ENCODE measurements at regions not wholly inside any gene's neighbourhood (a gene's known extent, or its start where the extent isn't known, plus 50 kb on each side); places are given as distances from the start of the nearest gene placed in this dataset.
"Not testable (repeated sequence)": the region's sequence is repeated elsewhere in the genome, so short reads cannot be mapped to it uniquely, and the experiment has no call there.

DNA sequence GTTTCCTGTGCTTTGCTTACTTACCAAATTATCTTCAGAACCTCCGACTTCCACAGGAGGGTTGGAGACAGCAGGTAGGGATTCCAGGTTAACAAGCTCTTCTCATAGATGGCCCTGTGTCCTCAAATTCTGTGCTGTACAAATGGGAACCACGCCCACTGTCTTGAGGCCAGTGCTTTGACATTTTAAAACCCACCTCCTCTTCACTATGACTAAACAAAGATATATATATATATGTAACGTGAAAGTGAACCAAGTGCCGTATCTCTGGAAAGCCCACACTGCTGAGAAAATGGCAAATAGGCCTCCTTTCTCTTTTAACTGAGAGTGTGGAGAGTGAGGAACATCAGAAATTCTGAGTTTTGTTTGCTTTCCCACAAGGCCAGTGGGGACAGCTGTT lies 99.6 kb downstream of the ZBTB18 start:
- H3K4me1 ChIP-seq, result no peaks in the 10 kb centered on the region
- no peaks in the 10 kb centered on the region for H3K36me3 ChIP-seq
- no peak for DNase-seq (ENCODE audit: low spot score in 2 of 2)
- TF ChIP-seq, protein P1, sequence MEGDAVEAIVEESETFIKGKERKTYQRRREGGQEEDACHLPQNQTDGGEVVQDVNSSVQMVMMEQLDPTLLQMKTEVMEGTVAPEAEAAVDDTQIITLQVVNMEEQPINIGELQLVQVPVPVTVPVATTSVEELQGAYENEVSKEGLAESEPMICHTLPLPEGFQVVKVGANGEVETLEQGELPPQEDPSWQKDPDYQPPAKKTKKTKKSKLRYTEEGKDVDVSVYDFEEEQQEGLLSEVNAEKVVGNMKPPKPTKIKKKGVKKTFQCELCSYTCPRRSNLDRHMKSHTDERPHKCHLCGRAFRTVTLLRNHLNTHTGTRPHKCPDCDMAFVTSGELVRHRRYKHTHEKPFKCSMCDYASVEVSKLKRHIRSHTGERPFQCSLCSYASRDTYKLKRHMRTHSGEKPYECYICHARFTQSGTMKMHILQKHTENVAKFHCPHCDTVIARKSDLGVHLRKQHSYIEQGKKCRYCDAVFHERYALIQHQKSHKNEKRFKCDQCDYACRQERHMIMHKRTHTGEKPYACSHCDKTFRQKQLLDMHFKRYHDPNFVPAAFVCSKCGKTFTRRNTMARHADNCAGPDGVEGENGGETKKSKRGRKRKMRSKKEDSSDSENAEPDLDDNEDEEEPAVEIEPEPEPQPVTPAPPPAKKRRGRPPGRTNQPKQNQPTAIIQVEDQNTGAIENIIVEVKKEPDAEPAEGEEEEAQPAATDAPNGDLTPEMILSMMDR (IDR thresholded peaks at IDR 0.05), result no peak
- TF ChIP-seq POLR2A (IDR thresholded peaks at IDR 0.05) (no peak), EP300 (IDR thresholded peaks at IDR 0.05) (no peak), POLR2AphosphoS5 (IDR thresholded peaks at IDR 0.05) (no peak)
- no peak overlapping the region for H3K4me3 ChIP-seq
- H3K9me3 ChIP-seq, result no peaks in the 10 kb centered on the region
- H3K27ac ChIP-seq, result no peak overlapping the region
- 82% methylated on average over 4 of the region's 4 CpGs for WGBS
- H3K27me3 ChIP-seq, result no peaks in the 10 kb centered on the region

DNA sequence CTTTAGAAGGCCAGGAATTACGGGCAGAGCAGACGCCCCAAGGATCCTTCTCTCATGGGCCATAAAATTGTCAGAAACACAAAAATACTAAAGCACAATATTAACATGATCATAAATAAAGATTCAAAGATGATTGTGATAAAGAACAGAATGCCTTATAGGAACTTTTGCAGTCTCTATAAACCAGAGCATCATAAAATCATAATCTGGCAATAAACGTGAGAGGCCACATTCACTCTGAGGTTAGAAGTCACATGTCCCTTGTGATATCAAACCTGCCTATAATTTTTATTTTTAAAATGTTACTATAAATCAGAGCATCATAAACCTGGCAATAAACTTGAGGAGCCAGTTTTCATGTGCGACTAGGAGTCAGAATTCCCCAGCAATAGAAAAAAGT lies 100.5 kb downstream of the ZBTB18 start:
- H3K4me3 ChIP-seq, result no peak overlapping the region
- TF ChIP-seq POLR2AphosphoS5 (IDR thresholded peaks at IDR 0.05) (no peak), POLR2A (IDR thresholded peaks at IDR 0.05) (no peak), EP300 (IDR thresholded peaks at IDR 0.05) (no peak)
- TF ChIP-seq, protein P1 (IDR thresholded peaks at IDR 0.05), result no peak
- DNase-seq (ENCODE audit: low spot score in 2 of 2), result no peak
- H3K27me3 ChIP-seq, result no peaks in the 10 kb centered on the region
- 63% methylated on average over 4 of the region's 4 CpGs for WGBS
- H3K4me1 ChIP-seq, result no peaks in the 10 kb centered on the region
- H3K27ac ChIP-seq, result no peak overlapping the region
- H3K36me3 ChIP-seq, result no peaks in the 10 kb centered on the region
- H3K9me3 ChIP-seq, result no peaks in the 10 kb centered on the region

DNA sequence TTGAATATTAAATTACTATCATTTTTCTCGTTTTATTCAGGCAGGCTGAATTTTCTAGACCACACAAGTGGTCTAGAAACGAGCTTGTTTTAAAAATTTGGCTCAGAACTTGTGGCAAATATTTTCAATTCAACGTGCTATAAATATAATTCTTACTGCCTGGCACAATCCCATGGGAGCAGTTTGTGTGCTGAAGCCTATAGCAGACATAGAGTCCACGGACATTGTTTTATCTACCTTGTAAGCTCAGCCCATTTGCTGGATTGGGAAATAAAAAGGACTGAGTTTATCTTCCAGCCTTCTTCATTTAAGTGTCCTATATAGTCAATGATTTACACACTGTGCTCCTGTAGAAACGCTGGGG lies 103.4 kb downstream of the ZBTB18 start:
- 22% methylated on average over 5 of the region's 5 CpGs for WGBS
- H3K27ac ChIP-seq, result no peak overlapping the region
- H3K9me3 ChIP-seq, result no peaks in the 10 kb centered on the region
- no peaks in the 10 kb centered on the region for H3K27me3 ChIP-seq
- no peak overlapping the region for H3K4me3 ChIP-seq
- no peaks in the 10 kb centered on the region for H3K36me3 ChIP-seq
- no peaks in the 10 kb centered on the region for H3K4me1 ChIP-seq
- no peak for DNase-seq (ENCODE audit: low spot score in 2 of 2)
- TF ChIP-seq POLR2AphosphoS5 (IDR thresholded peaks at IDR 0.05) (no peak), POLR2A (IDR thresholded peaks at IDR 0.05) (no peak), EP300 (IDR thresholded peaks at IDR 0.05) (no peak)
- TF ChIP-seq, protein P1 (IDR thresholded peaks at IDR 0.05), result no peak

DNA sequence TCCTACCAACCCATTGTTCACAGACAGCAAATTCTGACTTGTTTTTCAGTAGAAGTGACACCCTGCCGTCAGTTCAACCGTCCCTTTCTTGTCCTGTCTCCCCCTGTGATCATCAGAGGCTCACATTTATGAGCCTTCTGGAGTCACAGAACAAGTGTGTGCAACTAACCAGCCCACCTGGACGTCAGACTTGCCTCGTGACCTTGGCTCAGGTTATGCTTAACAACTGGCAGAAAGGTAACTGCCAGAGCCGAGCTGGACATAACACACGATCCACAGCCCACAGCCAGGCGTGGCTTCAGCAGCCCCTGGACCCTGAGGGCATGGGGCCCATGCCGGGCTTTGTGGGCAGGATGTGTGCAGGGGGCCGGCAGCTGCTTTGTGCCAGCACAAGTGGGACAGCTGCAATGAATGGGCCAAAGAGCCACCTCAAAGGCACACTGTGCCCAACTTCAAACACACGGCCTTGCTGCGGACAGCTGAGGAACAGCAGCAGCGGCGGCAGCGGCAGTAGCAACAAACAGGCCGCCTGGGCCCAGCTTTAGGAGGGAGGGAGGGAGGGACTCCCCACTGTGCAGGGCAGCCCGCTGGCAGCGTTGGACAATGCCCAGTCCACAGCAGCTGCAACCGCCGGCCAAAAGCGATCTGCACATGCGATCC lies 103.9 kb downstream of the ZBTB18 start:
- Histone ChIP-seq H3K4me3 (no peak overlapping the region), H3K36me3 (no peaks in the 10 kb centered on the region), H3K27me3 (no peaks in the 10 kb centered on the region), H3K27ac (no peak overlapping the region), H3K4me1 (no peaks in the 10 kb centered on the region), H3K9me3 (no peaks in the 10 kb centered on the region)
- DNase-seq (ENCODE audit: low spot score in 2 of 2), result no peak
- TF ChIP-seq, protein P1 (IDR thresholded peaks at IDR 0.05), result no peak
- no peak for TF ChIP-seq POLR2AphosphoS5 (IDR thresholded peaks at IDR 0.05)
- no peak for TF ChIP-seq EP300 (IDR thresholded peaks at IDR 0.05)
- TF ChIP-seq POLR2A (IDR thresholded peaks at IDR 0.05), result no peak
- WGBS, result 60% methylated on average over 5 of the region's 21 CpGs

GRCh38 chr1:244155661-244156060 lies 104.6 kb downstream of the ZBTB18 start:
- H3K4me1 ChIP-seq, result no peaks in the 10 kb centered on the region
- DNase-seq (ENCODE audit: low spot score in 2 of 2), result no peak
- H3K27ac ChIP-seq, result no peak overlapping the region
- H3K4me3 ChIP-seq, result no peak overlapping the region
- no peaks in the 10 kb centered on the region for H3K27me3 ChIP-seq
- H3K36me3 ChIP-seq, result no peaks in the 10 kb centered on the region
- no peaks in the 10 kb centered on the region for H3K9me3 ChIP-seq
- no peak for TF ChIP-seq EP300 (IDR thresholded peaks at IDR 0.05)
- TF ChIP-seq POLR2AphosphoS5 (IDR thresholded peaks at IDR 0.05), result no peak
- TF ChIP-seq, protein P1 (IDR thresholded peaks at IDR 0.05), result no peak
- no peak for TF ChIP-seq POLR2A (IDR thresholded peaks at IDR 0.05)
- 65% methylated on average over 11 of the region's 11 CpGs for WGBS

- not testable (repeated sequence) for H3K4me3 ChIP-seq
Observed at GRCh38 chr1:244156617-244157016, 105.5 kb downstream of the ZBTB18 start.

More at GRCh38 chr1:244156617-244157016, 105.5 kb downstream of the ZBTB18 start:
- H3K27me3 ChIP-seq; H3K36me3 ChIP-seq; H3K4me1 ChIP-seq; DNase-seq (ENCODE audit: low spot score in 2 of 2); H3K9me3 ChIP-seq; H3K27ac ChIP-seq: not testable (repeated sequence)
